GM23338 (cell line): ENCODE measurements at regions not wholly inside any gene's neighbourhood (a gene's known extent, or its start where the extent isn't known, plus 50 kb on each side); places are given as distances from the start of the nearest gene placed in this dataset.

Source experiments
- ATAC-seq: fragments of 200-7000 bp; cut with Tn5 transposase; 3 replicates; pipeline ENCODE4 v1.9.1; 2020
- DNase-seq: peaks from one replicate; pipeline ENCODE4 v3.0.0-alpha.2; 2015; ENCODE audit warnings: low spot score
- H2AFZ ChIP-seq: fragments of 200-600 bp; sonication (generic); 2 replicates; pipeline ENCODE4 v1.8.0; 2016; ENCODE audit warnings: antibody characterized with exemption, mild to moderate bottlenecking, moderate library complexity
- H3F3A ChIP-seq: fragments of 200-600 bp; sonication (generic); replicated peaks from 2 replicates; pipeline ENCODE4 v1.8.0; 2017; ENCODE audit warnings: antibody characterized with exemption, mixed run types, low read depth
- H3K27ac ChIP-seq: fragments of 200-600 bp; sonication (generic); 2 replicates; pipeline ENCODE4 v1.6.1; 2016; ENCODE audit warnings: low read depth
- H3K27me3 ChIP-seq: fragments of 200-600 bp; sonication (generic); 2 replicates; pipeline ENCODE4 v1.8.0; 2016; ENCODE audit warnings: mild to moderate bottlenecking, mixed run types, moderate library complexity; ENCODE audit not compliant: insufficient read depth
- H3K36me3 ChIP-seq: fragments of 200-600 bp; sonication (generic); 2 replicates; pipeline ENCODE4 v1.8.0; 2016; ENCODE audit warnings: mild to moderate bottlenecking; ENCODE audit not compliant: insufficient read depth
- H3K4me1 ChIP-seq: fragments of 200-600 bp; sonication (generic); 2 replicates; pipeline ENCODE4 v1.8.0; 2016; ENCODE audit warnings: mild to moderate bottlenecking, moderate library complexity; ENCODE audit not compliant: insufficient read depth
- H3K4me2 ChIP-seq: fragments of 200-600 bp; sonication (generic); 2 replicates; pipeline ENCODE4 v1.7.1; 2017; ENCODE audit warnings: mixed run types
- H3K4me3 ChIP-seq: fragments of 200-600 bp; sonication (generic); 2 replicates; pipeline ENCODE4 v1.6.1; 2016; ENCODE audit warnings: mixed run types
- H3K79me2 ChIP-seq: fragments of 200-600 bp; sonication (generic); replicated peaks from 2 replicates; pipeline ENCODE4 v1.8.0; 2017; ENCODE audit warnings: mild to moderate bottlenecking; ENCODE audit not compliant: insufficient read depth
- H3K9me2 ChIP-seq: fragments of 200-600 bp; sonication (generic); 2 replicates; pipeline ENCODE4 v1.8.0; 2017; ENCODE audit not compliant: insufficient read depth
- H4K20me1 ChIP-seq: fragments of 200-600 bp; sonication (generic); replicated peaks from 2 replicates; pipeline ENCODE4 v1.8.0; 2017; ENCODE audit warnings: mild to moderate bottlenecking; ENCODE audit not compliant: insufficient read depth
- H3K27ac Mint-ChIP-seq: 2 replicates; pipeline ENCODE4 v1.8.0; 2020; ENCODE audit warnings: inconsistent platforms, mild to moderate bottlenecking, moderate library complexity, mixed read lengths
- H3K27me3 Mint-ChIP-seq: 3 replicates; pipeline ENCODE4 v1.8.0; 2022; ENCODE audit warnings: low read depth, mild to moderate bottlenecking, moderate library complexity, mixed read lengths, inconsistent platforms; ENCODE audit not compliant: insufficient read depth, poor library complexity
- H3K36me3 Mint-ChIP-seq: 3 replicates; pipeline ENCODE4 v1.8.0; 2021; ENCODE audit warnings: low read depth, mild to moderate bottlenecking, inconsistent platforms, moderate library complexity, mixed read lengths
- H3K4me1 Mint-ChIP-seq: 3 replicates; pipeline ENCODE4 v1.8.0; 2020; ENCODE audit warnings: mild to moderate bottlenecking, inconsistent platforms, mixed read lengths
- H3K4me3 Mint-ChIP-seq: 3 replicates; pipeline ENCODE4 v1.8.0; 2021; ENCODE audit warnings: moderate library complexity, mild to moderate bottlenecking, inconsistent platforms, mixed read lengths
- H3K9me3 Mint-ChIP-seq: 3 replicates; pipeline ENCODE4 v1.8.0; 2020; ENCODE audit warnings: moderate library complexity, mild to moderate bottlenecking, inconsistent platforms, mixed read lengths
- CREB1 ChIP-seq: fragments of 250-450 bp; sonication (Bioruptor Pico); IDR thresholded peaks from 2 replicates; pipeline ENCODE4 v1.5.0; 2020; ENCODE audit warnings: low read depth, mild to moderate bottlenecking, moderate library complexity
- CTCF ChIP-seq, 2 experiments: fragments of 200-600 bp in 1 of 2; sonication (generic) in 1 of 2; conservative IDR thresholded peaks; 2 replicates each; pipeline versions ENCODE4 v1.5.1 to v1.6.1; 2016 to 2017; ENCODE audit warnings: antibody characterized with exemption in 2 of 2, low read depth in 2 of 2, mild to moderate bottlenecking in 2 of 2, moderate library complexity in 1 of 2
- EZH2 ChIP-seq: fragments of 200-600 bp; sonication (generic); IDR thresholded peaks from one replicate; pipeline ENCODE4 v1.8.0; 2017; ENCODE audit warnings: antibody characterized with exemption, mild to moderate bottlenecking, low read depth; ENCODE audit not compliant: unreplicated experiment
- EZH2phosphoT487 ChIP-seq: fragments of 200-600 bp; sonication (generic); IDR thresholded peaks from one replicate; pipeline ENCODE4 v1.8.1; 2018; ENCODE audit warnings: antibody characterized with exemption; ENCODE audit not compliant: unreplicated experiment
- JUNB ChIP-seq: IDR thresholded peaks from one replicate; pipeline ENCODE4 v1.6.1; 2016; ENCODE audit warnings: antibody characterized with exemption; ENCODE audit not compliant: unreplicated experiment
- NANOG ChIP-seq: IDR thresholded peaks from 2 replicates; pipeline ENCODE4 v1.6.1; 2016; ENCODE audit warnings: antibody characterized with exemption, borderline replicate concordance
- POLR2AphosphoS5 ChIP-seq: IDR thresholded peaks from 2 replicates; pipeline ENCODE4 v1.6.1; 2016; ENCODE audit warnings: antibody characterized with exemption, low read depth
- STAT1 ChIP-seq: IDR thresholded peaks from one replicate; pipeline ENCODE4 v1.6.1; 2016; ENCODE audit warnings: antibody characterized with exemption; ENCODE audit not compliant: unreplicated experiment
- ZNF114 ChIP-seq: fragments of 250-450 bp; sonication (Bioruptor Pico); IDR thresholded peaks from 2 replicates; pipeline ENCODE4 v1.5.0; 2020; ENCODE audit warnings: mild to moderate bottlenecking, moderate library complexity
- ZNF331 ChIP-seq: fragments of 250-450 bp; sonication (Bioruptor Pico); IDR thresholded peaks from 2 replicates; pipeline ENCODE4 v1.5.0; 2020; ENCODE audit warnings: low read depth, mild to moderate bottlenecking, moderate library complexity
- TF ChIP-seq, protein P1 (sequence below): IDR thresholded peaks from 2 replicates; pipeline ENCODE4 v1.6.1; 2016; ENCODE audit warnings: antibody characterized with exemption
- TF ChIP-seq, protein P2 (sequence below): IDR thresholded peaks from one replicate; pipeline ENCODE4 v1.6.1; 2018; ENCODE audit warnings: antibody characterized with exemption; ENCODE audit not compliant: unreplicated experiment
- TF ChIP-seq, protein P3 (sequence below): fragments of 250-450 bp; sonication (Bioruptor Pico); IDR thresholded peaks from 2 replicates; pipeline ENCODE4 v1.5.0; 2020; ENCODE audit warnings: mild to moderate bottlenecking, moderate library complexity

DNA sequence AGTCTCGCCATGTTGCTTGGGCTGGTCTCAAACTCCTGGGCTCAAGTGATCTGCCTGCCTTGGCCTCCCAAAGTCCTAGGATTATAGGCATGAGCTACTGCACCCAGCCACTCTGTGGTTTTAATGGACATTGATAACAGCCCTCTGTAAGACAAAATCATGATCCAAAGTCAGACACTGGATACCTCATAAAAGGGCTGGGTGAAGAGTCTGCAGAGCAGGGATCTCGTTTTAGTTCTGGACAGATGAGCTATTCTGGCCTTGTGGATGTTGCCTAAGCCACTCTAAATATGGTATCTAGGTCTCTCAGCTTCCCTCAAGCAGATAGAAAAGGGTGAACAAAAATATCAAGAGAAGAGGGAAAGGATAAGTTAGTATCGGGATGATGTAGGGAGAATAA, 133.4 kb upstream of the OSMR start:
- ATAC-seq (no peak), DNase-seq (no peak)
- no peaks in the 10 kb centered on the region for H3K9me3 Mint-ChIP-seq
- no peaks in the 10 kb centered on the region for H3K9me2 ChIP-seq
- H3K27ac Mint-ChIP-seq = no peak overlapping the region
- H3K4me1 Mint-ChIP-seq = no peaks in the 10 kb centered on the region
- no peak overlapping the region for H3K4me3 Mint-ChIP-seq
- no peak overlapping the region for H2AFZ ChIP-seq
- H3K79me2 ChIP-seq = no peaks in the 10 kb centered on the region
- H3K27me3 Mint-ChIP-seq = no peaks in the 10 kb centered on the region
- no peak overlapping the region for H3K4me2 ChIP-seq
- H3K4me3 ChIP-seq = no peak overlapping the region
- TF ChIP-seq, protein P1, sequence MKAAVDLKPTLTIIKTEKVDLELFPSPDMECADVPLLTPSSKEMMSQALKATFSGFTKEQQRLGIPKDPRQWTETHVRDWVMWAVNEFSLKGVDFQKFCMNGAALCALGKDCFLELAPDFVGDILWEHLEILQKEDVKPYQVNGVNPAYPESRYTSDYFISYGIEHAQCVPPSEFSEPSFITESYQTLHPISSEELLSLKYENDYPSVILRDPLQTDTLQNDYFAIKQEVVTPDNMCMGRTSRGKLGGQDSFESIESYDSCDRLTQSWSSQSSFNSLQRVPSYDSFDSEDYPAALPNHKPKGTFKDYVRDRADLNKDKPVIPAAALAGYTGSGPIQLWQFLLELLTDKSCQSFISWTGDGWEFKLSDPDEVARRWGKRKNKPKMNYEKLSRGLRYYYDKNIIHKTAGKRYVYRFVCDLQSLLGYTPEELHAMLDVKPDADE = no peak
- no peak for TF ChIP-seq STAT1
- TF ChIP-seq NANOG = no peak
- TF ChIP-seq, protein P2, sequence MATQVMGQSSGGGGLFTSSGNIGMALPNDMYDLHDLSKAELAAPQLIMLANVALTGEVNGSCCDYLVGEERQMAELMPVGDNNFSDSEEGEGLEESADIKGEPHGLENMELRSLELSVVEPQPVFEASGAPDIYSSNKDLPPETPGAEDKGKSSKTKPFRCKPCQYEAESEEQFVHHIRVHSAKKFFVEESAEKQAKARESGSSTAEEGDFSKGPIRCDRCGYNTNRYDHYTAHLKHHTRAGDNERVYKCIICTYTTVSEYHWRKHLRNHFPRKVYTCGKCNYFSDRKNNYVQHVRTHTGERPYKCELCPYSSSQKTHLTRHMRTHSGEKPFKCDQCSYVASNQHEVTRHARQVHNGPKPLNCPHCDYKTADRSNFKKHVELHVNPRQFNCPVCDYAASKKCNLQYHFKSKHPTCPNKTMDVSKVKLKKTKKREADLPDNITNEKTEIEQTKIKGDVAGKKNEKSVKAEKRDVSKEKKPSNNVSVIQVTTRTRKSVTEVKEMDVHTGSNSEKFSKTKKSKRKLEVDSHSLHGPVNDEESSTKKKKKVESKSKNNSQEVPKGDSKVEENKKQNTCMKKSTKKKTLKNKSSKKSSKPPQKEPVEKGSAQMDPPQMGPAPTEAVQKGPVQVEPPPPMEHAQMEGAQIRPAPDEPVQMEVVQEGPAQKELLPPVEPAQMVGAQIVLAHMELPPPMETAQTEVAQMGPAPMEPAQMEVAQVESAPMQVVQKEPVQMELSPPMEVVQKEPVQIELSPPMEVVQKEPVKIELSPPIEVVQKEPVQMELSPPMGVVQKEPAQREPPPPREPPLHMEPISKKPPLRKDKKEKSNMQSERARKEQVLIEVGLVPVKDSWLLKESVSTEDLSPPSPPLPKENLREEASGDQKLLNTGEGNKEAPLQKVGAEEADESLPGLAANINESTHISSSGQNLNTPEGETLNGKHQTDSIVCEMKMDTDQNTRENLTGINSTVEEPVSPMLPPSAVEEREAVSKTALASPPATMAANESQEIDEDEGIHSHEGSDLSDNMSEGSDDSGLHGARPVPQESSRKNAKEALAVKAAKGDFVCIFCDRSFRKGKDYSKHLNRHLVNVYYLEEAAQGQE = no peak
- no peak for TF ChIP-seq CREB1 (CRISPR knock-in tag)
- no peak for TF ChIP-seq JUNB
- TF ChIP-seq, protein P3, sequence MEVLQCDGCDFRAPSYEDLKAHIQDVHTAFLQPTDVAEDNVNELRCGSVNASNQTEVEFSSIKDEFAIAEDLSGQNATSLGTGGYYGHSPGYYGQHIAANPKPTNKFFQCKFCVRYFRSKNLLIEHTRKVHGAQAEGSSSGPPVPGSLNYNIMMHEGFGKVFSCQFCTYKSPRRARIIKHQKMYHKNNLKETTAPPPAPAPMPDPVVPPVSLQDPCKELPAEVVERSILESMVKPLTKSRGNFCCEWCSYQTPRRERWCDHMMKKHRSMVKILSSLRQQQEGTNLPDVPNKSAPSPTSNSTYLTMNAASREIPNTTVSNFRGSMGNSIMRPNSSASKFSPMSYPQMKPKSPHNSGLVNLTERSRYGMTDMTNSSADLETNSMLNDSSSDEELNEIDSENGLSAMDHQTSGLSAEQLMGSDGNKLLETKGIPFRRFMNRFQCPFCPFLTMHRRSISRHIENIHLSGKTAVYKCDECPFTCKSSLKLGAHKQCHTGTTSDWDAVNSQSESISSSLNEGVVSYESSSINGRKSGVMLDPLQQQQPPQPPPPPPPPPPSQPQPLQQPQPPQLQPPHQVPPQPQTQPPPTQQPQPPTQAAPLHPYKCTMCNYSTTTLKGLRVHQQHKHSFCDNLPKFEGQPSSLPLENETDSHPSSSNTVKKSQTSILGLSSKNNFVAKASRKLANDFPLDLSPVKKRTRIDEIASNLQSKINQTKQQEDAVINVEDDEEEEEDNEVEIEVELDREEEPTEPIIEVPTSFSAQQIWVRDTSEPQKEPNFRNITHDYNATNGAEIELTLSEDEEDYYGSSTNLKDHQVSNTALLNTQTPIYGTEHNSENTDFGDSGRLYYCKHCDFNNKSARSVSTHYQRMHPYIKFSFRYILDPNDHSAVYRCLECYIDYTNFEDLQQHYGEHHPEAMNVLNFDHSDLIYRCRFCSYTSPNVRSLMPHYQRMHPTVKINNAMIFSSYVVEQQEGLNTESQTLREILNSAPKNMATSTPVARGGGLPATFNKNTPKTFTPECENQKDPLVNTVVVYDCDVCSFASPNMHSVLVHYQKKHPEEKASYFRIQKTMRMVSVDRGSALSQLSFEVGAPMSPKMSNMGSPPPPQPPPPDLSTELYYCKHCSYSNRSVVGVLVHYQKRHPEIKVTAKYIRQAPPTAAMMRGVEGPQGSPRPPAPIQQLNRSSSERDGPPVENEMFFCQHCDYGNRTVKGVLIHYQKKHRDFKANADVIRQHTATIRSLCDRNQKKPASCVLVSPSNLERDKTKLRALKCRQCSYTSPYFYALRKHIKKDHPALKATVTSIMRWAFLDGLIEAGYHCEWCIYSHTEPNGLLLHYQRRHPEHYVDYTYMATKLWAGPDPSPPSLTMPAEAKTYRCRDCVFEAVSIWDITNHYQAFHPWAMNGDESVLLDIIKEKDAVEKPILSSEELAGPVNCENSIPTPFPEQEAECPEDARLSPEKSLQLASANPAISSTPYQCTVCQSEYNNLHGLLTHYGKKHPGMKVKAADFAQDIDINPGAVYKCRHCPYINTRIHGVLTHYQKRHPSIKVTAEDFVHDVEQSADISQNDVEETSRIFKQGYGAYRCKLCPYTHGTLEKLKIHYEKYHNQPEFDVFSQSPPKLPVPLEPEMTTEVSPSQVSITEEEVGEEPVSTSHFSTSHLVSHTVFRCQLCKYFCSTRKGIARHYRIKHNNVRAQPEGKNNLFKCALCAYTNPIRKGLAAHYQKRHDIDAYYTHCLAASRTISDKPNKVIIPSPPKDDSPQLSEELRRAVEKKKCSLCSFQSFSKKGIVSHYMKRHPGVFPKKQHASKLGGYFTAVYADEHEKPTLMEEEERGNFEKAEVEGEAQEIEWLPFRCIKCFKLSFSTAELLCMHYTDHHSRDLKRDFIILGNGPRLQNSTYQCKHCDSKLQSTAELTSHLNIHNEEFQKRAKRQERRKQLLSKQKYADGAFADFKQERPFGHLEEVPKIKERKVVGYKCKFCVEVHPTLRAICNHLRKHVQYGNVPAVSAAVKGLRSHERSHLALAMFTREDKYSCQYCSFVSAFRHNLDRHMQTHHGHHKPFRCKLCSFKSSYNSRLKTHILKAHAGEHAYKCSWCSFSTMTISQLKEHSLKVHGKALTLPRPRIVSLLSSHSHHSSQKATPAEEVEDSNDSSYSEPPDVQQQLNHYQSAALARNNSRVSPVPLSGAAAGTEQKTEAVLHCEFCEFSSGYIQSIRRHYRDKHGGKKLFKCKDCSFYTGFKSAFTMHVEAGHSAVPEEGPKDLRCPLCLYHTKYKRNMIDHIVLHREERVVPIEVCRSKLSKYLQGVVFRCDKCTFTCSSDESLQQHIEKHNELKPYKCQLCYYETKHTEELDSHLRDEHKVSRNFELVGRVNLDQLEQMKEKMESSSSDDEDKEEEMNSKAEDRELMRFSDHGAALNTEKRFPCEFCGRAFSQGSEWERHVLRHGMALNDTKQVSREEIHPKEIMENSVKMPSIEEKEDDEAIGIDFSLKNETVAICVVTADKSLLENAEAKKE = no peak
- TF ChIP-seq EZH2 = no peak
- no peak for TF ChIP-seq ZNF331 (CRISPR knock-in tag)
- no peak for TF ChIP-seq ZNF114 (CRISPR knock-in tag)
- TF ChIP-seq POLR2AphosphoS5 = no peak
- no peak for TF ChIP-seq EZH2phosphoT487
- TF ChIP-seq CTCF (conservative IDR thresholded peaks at IDR 0.05; ENCODE audit: low read depth in 2 of 2) = no peak
- no peaks in the 10 kb centered on the region; the same call in 1 of the 2 replicates for H3K4me1 ChIP-seq
- no peaks in the 10 kb centered on the region for H3F3A ChIP-seq
- H3K27ac ChIP-seq = no peak overlapping the region
- no peaks in the 10 kb centered on the region for H3K36me3 ChIP-seq
- no peaks in the 10 kb centered on the region for H4K20me1 ChIP-seq
- no peaks in the 10 kb centered on the region for H3K36me3 Mint-ChIP-seq
- no peaks in the 10 kb centered on the region for H3K27me3 ChIP-seq
